Stimulated activated CD8-positive, alpha-beta memory T cell treated with anti-CD3 and anti-CD28 coated beads, Interleukin-4, amount 100 ng/mL, for 48 hours (primary cell): ENCODE measurements at regions not wholly inside any gene's neighbourhood (a gene's known extent, or its start where the extent isn't known, plus 50 kb on each side); places are given as distances from the start of the nearest gene placed in this dataset.

Source experiments
- DNase-seq: peaks from one replicate; pipeline ENCODE4 v3.0.0-alpha.2; 2020

DNA sequence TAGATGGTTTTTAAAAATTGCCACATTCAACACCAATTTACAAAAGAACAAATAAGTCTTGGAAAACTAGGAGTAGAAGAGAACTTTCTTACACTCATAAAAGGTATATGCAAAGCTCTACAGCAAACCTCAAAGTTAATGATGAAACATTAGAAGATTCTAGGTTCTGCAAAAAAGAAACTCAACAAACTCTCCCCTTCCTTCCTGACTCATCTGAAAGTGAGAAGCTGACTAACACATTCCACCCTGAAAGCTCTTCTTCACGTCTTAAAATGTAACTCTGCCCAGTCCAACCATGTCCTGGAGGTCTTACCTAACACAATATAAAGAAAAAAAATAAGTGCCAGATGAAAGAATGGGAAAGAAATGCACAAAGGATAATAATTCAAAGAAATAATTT is 218.9 kb upstream of the ISX start:
- no peak for DNase-seq

DNA sequence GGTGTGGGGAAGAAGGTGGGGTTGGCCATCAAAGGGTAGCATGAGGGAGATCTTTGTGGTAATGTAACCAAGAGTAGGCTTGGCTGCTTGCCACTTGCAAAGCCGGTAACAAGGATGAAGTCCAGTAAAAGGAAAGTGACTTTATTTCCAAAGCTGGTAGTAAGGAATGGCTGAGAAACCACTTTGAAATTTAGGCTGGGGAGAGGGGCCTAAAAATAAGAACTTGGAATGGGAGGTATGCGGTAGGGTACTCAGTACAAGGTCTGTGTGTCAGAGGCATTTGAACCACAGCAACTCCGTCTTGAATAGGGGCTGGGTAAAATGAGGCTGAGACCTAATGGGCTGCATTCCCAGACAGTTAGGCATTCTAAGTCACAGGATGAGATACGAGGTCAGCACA is 216.0 kb upstream of the ISX start:
- no peak for DNase-seq

DNA sequence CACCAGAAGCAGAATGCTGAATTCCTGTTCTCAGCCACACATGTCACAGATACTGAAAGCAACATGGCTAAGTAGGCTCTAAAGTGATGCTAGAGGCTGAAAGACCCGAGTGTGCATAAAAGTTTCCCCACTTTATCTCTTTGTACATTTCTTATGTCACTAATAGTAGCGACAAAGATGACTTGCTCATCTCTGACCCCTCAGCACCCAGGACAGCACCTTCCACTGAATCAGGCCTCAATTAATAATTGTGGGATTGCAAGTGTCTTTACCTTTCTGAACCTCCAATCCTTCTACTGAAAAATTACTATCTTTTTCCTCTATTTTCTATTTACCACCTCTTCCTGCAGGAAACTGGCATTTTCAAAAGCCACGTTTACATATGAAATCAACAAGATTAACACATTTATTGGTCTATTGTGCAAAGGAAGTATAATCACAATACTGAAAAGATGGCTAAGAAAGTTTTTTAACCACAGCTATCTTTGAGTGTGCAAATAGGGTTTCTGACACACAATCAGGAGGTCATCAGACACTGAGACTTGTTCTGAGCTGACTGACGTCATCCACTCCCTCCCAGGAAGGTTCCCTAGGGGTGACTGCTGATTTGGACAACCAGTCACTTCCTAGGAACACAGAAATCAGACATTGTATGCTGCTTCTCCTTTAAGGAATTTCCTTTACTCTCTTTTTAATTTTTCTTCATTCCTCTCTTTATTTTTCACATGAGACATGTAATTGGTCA is 213.9 kb upstream of the ISX start:
- no peak for DNase-seq

DNA sequence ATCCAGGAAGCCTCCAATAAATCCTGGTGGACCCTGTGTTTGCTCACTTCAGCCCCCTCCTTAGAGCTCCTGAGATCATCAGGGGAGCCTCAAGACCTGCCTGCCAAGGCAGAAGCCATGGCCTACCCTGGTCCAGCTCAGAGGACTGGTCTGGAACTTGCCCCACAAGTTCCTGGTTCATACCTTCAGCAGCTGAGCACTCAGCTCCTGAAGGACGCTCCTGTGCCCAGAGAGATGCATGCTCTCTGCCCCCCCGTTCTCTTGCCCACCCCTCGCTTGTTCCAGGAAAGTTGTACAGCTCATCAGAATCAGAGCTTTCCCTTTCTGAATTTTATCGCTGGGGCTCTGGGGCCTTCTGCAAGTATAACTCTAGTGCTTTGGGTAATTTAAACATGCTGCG is 210.5 kb upstream of the ISX start:
- DNase-seq, result no peak

DNA sequence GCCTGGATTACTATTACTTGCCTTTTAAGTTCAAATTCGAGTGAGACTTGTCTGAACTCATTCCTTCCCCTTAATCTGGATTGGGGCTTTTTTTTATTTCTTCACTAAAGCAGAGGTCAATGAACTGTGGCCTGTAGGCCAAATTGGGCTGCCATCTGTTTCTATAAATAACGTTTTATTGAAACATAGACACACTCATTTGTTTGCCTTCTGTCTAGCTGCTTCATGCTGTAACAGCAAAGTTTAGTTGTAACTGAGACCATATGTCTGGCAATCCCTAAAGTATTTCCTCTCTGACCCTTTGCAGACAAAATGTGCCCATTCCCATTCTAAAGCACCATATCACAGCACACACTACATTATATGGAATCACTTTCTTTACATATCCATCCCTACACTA is 207.9 kb upstream of the ISX start:
- DNase-seq, result no peak

DNA sequence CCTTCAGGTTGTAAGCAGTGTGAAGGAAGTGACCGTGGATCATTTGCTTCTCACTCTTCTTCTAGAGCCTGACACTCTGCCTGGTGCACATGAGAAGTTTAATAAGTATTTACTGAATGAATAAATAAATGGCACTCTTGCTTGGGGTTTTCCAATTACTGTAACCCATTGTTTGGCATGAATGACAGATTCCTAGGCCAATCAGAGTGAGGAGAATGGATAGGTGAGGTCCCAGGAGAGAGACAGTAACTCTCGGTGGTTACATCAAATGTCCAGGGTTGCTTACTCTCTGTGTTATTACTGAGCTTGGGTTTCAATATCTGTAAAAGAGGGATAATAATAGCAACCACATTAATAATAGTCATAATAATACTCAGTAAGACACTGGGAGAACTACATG is 204.2 kb upstream of the ISX start:
- DNase-seq, result no peak

DNA sequence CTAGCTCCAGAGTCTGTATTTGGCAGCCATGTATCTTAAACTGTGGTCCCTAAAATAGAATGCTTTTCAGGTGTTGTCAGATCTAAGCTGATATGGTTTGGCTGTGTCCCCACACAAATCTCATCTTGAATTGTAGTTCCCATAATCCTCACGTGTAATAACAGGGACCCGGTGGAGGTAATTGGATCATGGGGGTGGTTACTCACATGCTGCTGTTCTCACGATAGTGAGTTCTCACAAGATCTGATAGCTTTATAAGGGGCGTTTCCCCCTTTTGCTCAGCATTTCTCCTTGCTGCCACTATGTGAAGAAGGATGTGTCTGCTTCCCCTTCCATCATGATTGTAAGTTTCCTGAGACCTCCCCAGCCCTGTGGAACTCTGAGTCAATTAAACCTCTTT is 199.9 kb upstream of the ISX start:
- DNase-seq, result no peak

DNA sequence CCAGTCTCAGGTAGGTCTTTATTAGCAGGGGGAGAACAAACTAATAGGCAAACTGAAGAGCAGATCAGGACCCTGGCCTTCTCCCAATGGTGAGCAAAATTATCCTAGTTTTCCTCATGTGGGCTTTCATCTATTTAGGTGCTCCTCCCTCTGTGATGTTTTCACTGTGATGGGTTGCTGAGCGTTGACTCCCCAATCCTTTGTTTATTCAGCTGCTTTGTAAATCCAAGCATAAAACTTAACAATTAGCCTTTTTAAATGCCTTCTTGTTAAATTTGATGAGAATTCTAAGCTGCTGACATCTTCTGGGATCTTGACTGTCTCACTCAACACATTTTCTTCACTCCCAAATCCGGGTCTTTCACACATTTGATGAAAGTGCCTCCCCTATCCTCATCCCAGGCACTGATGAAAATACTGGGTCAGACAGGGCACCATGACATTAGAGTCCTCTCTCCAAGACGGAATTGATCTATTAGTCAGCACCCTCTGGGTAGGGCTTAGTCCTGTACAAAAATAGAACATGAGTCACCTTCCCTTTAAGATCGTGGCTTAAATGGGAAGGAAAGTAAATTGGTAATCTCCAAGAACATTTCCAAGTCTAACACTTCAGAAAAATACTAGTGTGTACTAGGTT is 199.3 kb upstream of the ISX start:
- no peak for DNase-seq

DNA sequence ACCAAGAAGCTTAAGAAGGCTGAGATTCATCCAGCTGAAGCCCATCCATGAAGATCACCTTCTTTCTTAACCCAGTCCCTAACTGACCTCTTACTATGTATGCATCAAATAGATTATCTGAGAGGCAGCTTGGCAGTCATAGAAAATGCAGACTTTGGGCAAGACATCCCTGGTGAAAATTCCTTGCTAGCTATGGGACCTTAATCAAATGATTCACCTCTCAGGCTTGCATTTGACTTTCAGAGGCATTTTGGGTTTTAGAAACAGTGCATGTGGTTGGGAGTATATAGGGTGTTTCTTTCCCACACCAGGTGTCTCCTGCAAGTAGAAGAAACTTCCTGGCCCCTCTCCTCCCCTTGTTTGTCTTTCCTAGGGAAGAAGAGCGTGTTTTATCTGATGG is 188.5 kb upstream of the ISX start:
- no peak for DNase-seq

DNA sequence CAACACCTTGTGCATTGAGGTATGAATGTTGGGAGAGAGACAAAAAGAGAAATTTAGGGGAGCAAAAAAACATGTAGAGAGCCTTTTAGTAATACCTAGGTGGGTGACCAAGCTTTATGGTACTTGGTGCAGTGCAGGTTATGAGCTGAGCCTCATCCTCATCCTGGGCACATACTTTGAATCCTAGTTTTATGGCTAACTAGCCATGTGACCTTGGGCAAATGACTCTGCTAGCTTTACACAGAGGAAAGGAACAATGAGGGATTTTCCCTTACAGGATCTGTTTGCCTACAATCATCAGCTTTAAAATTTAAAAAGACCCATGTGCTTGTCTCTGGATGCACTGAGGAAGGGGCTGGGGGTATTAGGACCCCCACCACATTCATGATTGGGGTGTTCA is 187.8 kb upstream of the ISX start:
- no peak for DNase-seq

DNA sequence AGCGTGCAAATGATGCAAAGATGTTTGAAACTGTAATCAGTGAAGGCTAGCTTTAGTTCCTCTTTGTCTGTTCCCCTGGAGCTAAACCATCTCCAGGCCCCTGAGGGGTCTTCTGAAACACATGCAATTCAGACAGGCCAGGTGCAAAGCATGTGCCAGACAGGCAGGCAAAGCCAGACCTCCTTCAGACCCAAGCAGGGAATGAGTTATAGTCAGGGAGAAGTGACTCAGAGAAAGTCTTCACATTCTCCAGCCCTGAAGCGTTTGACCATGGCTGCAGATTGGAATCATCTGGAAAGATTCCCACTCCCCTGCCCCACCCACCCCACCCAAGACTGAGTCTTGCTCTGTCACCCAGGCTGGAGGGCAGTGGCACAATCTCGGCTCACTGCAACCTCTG is 187.0 kb upstream of the ISX start:
- DNase-seq, result no peak

DNA sequence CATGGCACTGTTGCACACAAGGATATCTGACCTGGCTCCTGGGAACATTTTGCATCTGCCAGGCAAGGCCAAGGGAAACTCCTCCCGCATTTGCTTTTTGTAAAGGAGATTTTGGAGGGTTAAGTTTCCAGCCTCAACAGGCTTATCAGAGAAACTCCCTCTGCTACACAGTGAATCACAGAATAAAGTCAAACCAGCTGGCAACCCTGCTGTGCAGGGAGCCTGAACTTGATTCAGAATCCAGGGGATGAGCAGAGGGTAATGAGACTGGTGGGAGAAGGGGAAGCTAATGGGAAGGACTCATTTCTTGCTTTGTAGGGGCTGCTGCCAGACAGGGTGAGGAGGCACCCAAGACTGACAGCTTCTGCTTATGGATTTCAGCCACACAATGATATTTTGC is 185.3 kb upstream of the ISX start:
- no peak for DNase-seq

DNA sequence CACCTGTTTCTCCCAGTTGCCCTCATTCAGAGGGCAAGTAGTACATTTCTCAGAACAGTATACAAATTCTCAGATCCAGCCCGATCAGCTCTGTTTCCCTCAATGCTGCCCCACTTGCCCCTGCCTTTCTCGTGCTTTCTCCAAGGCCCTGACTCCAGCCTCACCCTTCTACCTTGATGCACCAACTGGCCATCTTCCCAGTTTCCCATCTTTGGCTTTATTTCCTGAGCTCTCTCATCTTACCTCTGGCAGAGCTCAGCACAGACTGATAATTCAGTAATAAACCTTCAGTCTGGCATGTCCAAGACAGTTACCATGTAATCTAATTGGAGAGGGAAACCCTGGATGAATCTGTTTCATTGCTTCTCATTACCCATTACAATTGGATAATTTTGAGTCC is 184.5 kb upstream of the ISX start:
- DNase-seq, result no peak

DNA sequence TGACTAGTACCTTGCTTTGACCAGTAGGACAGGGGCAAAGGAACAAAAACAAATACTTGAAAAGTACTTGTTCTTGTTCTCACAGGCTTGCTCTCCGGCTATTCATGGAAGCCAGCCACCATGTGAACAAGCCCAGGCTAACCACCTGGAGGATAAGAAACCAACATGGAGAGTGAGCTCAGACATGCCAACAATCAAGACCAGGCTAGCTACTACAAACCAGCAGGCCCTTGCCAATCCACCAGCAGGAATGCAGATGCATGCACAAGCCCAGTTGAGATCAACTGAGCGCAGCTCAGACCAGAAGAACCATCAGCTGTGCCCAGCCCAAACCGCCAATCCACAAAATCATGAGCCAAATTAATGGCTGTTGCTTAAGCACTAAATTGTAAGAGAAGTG is 180.1 kb upstream of the ISX start:
- DNase-seq, result no peak

DNA sequence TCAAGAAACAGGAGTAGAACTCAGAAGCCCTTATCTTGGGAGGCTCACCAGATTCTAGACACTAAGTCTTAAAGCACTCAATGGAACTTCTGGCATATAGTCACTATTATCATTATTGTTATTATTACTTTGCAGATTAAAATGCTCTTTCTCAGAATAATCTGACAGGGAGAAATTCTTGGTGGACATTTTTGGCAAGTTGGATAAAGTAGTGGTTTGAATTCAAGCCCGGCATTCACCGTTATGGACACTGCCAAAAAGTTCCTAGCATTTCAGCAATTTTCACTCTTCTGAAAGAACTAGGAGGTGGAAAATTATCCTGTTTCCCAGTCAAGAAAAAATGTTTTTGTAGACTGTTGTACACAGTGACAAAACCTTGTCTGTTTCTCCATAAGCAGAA is 179.6 kb upstream of the ISX start:
- DNase-seq, result no peak

DNA sequence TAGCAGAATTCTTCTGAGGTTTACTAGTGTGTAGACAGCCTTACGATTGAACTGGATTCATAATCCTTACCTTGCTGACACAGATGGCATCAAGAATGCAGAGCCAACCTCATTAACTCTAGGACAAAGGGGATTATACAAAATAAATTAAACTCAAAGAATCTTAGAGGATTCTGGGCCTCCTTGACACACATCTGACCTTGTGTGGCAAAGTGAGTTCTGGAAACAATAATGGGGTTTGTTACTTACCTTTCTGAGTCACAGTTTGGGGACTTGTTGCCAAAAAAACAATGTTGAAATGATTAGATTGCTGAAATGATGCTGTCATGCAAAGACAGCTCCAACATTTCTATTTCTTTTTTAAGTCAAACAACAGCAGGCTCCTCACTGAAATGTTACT is 179.1 kb upstream of the ISX start:
- no peak for DNase-seq

DNA sequence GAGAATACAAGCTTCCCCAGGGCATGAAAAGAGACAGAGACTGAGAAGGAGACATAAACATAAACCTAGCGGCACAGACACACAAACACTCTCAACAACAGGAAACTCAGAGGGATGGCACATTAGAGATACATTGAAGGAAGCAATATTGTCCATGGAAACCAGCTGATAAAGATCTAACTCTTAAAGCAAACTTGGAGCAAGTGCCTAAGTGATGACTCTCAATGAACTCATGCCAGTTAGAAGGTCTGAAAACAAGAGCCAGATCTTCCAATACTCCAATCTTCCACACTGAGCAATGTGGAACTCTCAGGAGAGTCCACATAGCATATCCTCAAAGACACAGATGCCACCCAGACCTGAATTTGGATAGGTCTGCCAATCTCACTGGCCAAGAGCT is 168.8 kb upstream of the ISX start:
- DNase-seq, result no peak

DNA sequence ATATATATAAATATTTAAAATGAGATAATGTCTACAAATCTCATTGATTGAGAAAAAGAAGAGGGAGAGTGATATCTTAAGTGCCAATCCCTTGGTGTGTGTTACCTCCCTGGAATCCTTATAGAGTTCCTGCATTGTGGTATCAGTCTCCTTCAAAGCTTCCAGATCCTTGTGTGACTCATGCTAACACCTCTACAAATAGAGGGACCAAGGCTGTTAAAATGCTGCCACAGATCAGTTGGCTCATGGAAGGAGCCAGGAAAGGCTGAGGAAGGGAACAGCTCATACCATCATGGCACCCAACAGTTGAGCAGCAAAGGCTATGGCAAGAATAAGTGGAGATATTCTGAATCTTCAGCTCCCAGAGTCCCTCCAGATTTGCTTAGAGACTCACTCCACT is 163.6 kb upstream of the ISX start:
- no peak for DNase-seq

DNA sequence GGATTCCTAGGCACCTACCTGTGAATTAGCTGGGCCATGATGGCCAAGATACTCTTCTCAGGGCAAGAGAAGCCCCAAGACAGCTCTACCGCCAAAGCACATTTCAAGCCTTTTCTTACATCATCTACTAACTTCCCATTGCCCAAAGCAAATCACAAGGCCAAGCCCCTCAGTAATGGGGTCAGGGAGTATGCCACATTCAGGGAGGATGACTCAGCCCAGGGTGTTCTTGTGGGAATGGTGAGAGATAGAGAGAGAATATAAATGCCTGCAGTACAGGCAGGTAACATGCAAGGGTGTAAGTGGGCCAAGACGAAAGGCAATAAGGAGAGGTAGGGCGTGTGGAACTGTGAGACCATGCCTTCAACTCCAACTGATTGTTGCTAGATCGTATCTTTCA is 162.5 kb upstream of the ISX start:
- no peak for DNase-seq

DNA sequence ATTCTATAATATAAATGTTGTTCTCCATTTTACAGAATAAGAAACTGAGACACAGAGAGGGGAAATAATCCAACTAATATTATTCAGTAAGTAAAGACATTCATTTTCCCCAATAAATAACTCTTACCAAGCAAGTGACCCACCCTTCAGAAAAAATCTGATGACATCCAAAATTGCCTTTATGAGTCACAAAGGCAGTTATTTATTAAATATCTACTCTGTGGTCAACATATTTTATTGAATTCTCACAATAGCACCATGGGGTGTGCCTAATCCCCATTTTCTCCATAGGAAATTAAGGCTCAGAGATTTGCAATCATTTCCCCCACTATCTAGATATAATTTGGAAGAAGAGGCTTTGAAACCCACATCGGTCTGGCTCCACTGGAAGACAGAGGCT is 161.5 kb upstream of the ISX start:
- no peak for DNase-seq

DNA sequence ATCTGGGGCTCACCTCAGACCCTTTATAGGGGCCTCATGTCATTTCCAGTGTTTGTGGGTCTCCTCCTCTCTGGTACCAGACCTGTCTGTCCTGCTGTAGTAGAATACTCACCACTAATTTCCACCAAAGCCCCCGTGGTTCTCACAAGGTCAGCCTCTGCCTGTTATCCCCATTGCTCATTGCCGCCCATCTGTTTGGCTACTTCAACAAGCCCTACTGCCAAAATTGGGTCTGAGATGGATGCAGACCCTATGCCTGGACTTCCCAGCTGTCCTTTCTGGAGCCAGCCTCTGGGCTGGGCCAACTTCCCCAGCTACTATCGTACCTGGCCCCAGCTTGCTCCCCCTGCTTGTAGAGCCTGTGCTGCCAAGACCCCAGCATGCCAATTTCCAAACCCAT is 152.1 kb upstream of the ISX start:
- no peak for DNase-seq

DNA sequence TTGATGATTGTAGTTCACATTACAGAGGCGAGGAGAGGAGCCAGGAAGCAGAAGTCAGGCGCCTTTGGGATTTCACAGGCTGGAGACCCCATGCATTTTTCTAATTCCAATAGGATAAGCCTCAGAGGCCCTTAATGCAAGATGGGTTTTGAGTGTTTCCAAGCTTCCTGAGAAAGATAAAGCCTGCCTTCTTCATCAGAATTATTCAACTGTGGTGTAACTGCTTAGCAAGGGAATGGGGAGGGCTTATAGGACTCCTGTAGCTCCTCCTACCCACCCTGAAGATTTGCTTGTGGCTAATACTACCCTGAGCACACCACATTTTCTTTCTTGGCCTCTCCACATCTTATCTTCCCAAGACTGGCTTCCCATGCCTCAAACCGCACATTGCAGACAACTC is 151.1 kb upstream of the ISX start:
- no peak for DNase-seq

DNA sequence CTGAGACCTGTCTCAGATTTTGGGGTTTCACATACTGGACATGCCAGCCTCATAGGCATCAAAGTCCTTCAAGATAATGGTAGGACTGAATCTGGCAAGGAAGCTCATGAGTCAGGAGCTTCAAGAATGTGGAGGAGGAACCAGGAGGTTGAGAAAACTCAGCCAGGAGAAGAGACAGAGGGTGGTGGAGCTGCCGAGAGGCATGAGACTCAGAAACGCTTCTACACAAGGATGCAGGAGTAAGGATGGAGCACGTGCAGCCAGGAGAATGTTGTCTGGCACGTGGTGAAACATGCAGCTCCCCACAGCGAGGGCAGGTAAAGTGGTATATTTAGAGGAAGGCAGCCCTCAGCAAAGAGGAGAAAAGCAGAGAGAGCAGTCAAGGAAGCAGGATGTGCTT is 148.7 kb upstream of the ISX start:
- DNase-seq, result no peak

DNA sequence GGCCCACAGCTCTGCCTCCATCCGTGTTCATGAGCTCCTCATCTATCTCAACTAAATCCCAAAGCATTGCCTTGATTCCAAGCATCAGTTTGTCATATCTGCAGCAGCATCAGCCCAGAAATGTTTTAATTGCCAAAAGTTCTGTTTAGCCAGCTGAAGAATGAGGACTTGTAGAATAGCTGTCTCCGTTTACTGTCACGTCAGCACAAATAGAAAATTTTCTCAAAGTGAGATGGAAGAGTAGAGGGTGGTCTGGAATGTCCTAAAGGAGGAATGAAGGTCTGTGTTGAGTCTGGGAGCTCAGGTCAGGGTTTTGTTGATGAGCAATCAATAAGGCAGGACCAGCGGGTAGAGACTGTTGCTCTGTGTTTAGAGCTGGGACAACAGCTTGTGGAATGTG is 134.9 kb upstream of the ISX start:
- no peak for DNase-seq

DNA sequence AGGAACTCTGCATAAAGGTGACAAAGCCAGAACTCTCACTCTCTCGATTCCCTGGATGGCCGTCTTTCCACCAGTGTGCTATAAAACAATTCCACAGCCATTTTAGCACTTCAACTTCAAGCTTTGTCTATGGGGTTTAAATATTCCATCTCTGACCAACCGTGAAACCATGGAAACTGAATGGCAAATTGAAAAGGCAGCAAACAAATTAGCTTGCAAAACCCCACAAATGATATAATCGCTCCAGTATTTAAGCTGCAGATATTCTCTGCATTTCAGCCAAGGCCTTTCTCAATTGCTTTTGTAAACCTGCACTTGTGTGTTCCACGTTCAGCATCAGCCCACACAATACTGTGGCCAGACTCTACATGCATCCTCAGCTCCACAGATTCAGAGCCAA is 131.7 kb upstream of the ISX start:
- DNase-seq, result no peak
